Heart right ventricle (tissue), 16 donors: ENCODE measurements at regions not wholly inside any gene's neighbourhood (a gene's known extent, or its start where the extent isn't known, plus 50 kb on each side); places are given as distances from the start of the nearest gene placed in this dataset.

Experiments used
- ATAC-seq, 8 donors: fragments of 200-7000 bp; cut with Tn5 transposase; one replicate each; pipeline ENCODE4 v1.9.1; 2020; ENCODE audit warnings: mild to moderate bottlenecking in 8 of 8, moderate library complexity in 8 of 8, moderate number of reproducible peaks in 1 of 8
- DNase-seq, 2 donors: peaks; one replicate each; pipeline ENCODE4 v3.0.0-alpha.2; 2020
- H3K27ac ChIP-seq, 10 donors: fragments of 200-600 bp; sonication (generic) in 2 of 10; one replicate each; pipeline versions ENCODE4 v1.5.0 to v1.8.0; 2020 to 2022; ENCODE audit warnings: mild to moderate bottlenecking in 3 of 10
- H3K27me3 ChIP-seq, 7 donors: fragments of 200-600 bp; one replicate each; pipeline ENCODE4 v1.8.0; 2021 to 2022; ENCODE audit warnings: mild to moderate bottlenecking in 2 of 7
- H3K36me3 ChIP-seq, 9 donors: fragments of 200-600 bp; sonication (generic) in 1 of 9; one replicate each; pipeline versions ENCODE4 v1.5.0 to v1.8.0; 2020 to 2022; ENCODE audit warnings: mild to moderate bottlenecking in 2 of 9
- H3K4me1 ChIP-seq, 9 donors: fragments of 200-600 bp; sonication (generic) in 1 of 9; one replicate each; pipeline versions ENCODE4 v1.5.0 to v1.8.0; 2020 to 2022; ENCODE audit warnings: mild to moderate bottlenecking in 4 of 9
- H3K4me3 ChIP-seq, 10 donors: fragments of 200-600 bp; sonication (generic) in 2 of 10; one replicate each; pipeline versions ENCODE4 v1.5.0 to v1.8.0; 2020 to 2022; ENCODE audit warnings: mild to moderate bottlenecking in 7 of 10, moderate library complexity in 2 of 10
- H3K9me3 ChIP-seq, 11 donors: fragments of 200-600 bp in 10 of 11; sonication (generic) in 2 of 11; one replicate each; pipeline versions ENCODE4 v1.5.0 to v1.8.0; 2013 to 2022; ENCODE audit warnings: mild to moderate bottlenecking in 2 of 11, control low read depth in 1 of 11, moderate library complexity in 1 of 11
- WGBS, 2 donors: extraction: QIAGEN DNeasy Blood & Tissue Kit; methylation state at CpG; one replicate each; pipeline ENCODE4 v1.1.7; 2013; ENCODE audit warnings: inconsistent platforms in 1 of 2; 5-methylcytosine and 5-hydroxymethylcytosine counted together
- intact Hi-C, 10 donors: fragments of 100-400 bp; cut with DNase I; formaldehyde crosslinking; loops; one replicate each; pipeline versions ENCODE4 v1.11.1 to v1.14.2; 2022
- TF ChIP-seq, protein P1 (sequence below), 9 donors: fragments of 200-600 bp; sonication (generic) in 2 of 9; IDR thresholded peaks; one replicate each; pipeline versions ENCODE4 v1.5.0 to v1.8.0; 2021 to 2022; ENCODE audit warnings: antibody characterized with exemption in 9 of 9, mild to moderate bottlenecking in 5 of 9, moderate library complexity in 1 of 9
- donor health status: Arrhythmogenic right ventricular cardiomyopathy.
- donor health status: ischemic (EF 13 %, LVEDD 7.1; RV severe dilation, severe dysfunction).
- donor health status: healthy with polysubstance abuse.
- donor health status: DM: no; HTN: yes; CAD: no.
- donor health status: DM: no; HTN: no; CAD: no.
- donor health status: ischemic (EF 25% LVEDD 6.9; RV normal size, moderate dysfunction).
- donor health status: ischemic (EF 25% LVEDD 5.7; RV mildly dilated, moderate dysfunction).
- donor health status: healthy.
- donor health status: DM: yes; HTN: yes; CAD: no.
- donor health status: Ischemic cardiomyopathy.
- donor health status: ischemic (EF 35%, LVEDD 5.7; RV mildly dilated, moderate dysfunction).
- donor health status: nonischemic (EF 11% LVEDD 7.7; RV severe dilation, severe dysfunction).
- donor health status: DM: yes; HTN: yes; CAD: no.
- donor health status: PGD.
- donor health status: ischemic (EF 29% LVEDD 5.4; RV normal size, mild dysfunction).
- donor health status: nonischemic (EF 23%, LVEDD 6.1; RV moderate dilation, normal function).

DNA sequence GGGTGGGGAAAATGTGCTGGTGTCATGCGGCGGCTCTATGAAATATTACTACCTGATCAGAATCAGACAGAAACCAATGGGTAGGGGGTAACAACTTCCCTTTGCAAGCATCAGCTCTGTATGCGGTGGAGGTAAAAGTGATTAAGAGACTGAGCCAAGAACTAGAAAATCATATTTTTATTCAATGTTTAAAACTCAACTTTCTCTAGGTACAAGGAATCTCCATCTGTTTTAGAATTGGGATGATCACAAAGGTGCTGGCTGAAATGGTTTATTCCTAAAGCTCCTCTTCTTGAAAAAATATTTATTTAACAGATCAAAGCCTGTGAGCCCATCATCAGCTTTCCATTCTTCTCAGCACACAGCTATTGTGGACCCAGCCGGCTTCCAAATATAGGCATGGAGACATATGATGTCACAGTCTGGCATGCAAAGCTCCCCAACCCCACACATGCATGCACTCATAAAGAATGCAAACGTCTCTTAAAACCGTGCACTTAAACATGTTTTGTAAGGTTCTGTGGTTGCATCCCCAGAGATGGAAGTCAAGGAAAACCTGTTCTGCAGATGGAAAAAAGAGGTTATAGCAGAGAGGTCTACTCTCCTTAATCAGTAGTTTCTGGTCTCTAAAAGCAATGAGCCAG lies 126.0 kb downstream of the SKIDA1 start:
- no peak overlapping the region for H3K27ac ChIP-seq
- TF ChIP-seq, protein P1, sequence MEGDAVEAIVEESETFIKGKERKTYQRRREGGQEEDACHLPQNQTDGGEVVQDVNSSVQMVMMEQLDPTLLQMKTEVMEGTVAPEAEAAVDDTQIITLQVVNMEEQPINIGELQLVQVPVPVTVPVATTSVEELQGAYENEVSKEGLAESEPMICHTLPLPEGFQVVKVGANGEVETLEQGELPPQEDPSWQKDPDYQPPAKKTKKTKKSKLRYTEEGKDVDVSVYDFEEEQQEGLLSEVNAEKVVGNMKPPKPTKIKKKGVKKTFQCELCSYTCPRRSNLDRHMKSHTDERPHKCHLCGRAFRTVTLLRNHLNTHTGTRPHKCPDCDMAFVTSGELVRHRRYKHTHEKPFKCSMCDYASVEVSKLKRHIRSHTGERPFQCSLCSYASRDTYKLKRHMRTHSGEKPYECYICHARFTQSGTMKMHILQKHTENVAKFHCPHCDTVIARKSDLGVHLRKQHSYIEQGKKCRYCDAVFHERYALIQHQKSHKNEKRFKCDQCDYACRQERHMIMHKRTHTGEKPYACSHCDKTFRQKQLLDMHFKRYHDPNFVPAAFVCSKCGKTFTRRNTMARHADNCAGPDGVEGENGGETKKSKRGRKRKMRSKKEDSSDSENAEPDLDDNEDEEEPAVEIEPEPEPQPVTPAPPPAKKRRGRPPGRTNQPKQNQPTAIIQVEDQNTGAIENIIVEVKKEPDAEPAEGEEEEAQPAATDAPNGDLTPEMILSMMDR (IDR thresholded peaks at IDR 0.05): no peak
- H3K36me3 ChIP-seq: no peaks in the 10 kb centered on the region
- peaks cover 0 to 14% (median 0%) of the 10 kb centered on the region in 11 donors for H3K9me3 ChIP-seq
- ATAC-seq (no peak), DNase-seq (no peak)
- no peak overlapping the region for H3K4me3 ChIP-seq
- peaks cover 0 to 26% (median 5%) of the 10 kb centered on the region in 9 donors for H3K4me1 ChIP-seq
- intact Hi-C loops: no loop called here
- 44 to 50% methylated on average over 6 of the region's 6 CpGs for WGBS, 2 donors
- H3K27me3 ChIP-seq: no peaks in the 10 kb centered on the region

DNA sequence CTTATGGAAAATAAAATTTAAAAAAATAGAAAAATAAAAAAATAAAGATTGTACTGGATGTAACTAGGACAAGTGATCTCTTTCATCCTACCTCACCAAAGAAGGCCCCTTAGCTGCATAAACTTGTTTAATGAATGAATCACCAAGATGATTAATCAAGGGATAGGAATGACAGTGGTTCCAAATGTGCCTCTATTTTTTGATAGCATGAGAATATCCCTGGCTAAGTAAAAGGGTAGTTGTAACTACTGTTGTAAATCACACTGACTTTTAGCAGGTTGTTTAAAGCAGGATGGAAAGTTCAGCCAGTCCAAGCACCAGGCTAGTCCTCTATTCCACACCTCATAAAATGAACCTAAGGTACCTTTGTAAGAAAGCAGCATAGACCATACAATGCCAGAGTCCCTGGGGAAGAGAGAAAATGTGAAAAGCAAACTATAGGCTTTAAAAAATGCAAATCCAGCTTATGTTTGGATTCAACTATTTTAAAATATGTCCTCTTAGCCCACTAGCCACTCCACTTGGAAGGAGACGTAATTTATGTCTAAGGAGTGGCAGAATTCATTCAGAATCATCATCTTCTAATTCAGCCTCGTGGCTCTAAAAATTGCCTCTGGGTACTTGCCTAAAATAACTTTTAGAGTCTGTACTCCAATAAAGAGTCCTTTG lies 126.8 kb downstream of the SKIDA1 start:
- Histone ChIP-seq H3K4me3 (no peak overlapping the region), H3K36me3 (no peaks in the 10 kb centered on the region), H3K27ac (no peak overlapping the region), H3K9me3 (peaks cover 0 to 14% (median 0%) of the 10 kb centered on the region in 11 donors), H3K4me1 (peaks cover 0 to 26% (median 5%) of the 10 kb centered on the region in 9 donors), H3K27me3 (no peaks in the 10 kb centered on the region)
- 51 to 70% methylated on average over 2 of the region's 2 CpGs for WGBS, 2 donors
- intact Hi-C loops: no loop called here
- TF ChIP-seq, protein P1 (IDR thresholded peaks at IDR 0.05): no peak
- ATAC-seq (no peak), DNase-seq (no peak)

DNA sequence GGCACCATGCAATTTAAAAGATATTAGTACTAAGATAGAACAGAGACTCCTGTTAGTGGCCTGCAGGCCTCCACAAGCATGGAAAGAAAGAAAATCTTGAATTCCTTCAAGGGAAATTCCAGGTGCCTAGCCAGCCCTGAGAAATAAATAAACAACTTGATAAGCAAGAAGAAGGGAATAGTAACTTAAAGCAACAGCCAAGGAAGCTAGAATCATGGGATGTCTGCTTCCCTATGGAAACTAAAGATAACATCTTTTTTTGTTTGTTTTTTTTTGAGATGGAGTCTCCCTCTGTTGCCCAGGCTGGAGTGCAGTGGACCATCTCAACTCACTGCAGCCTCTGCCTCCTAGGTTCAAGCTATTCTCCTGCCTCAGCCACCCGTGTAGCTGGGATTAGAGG lies 128.6 kb downstream of the SKIDA1 start:
- Histone ChIP-seq H3K27ac (no peak overlapping the region), H3K9me3 (peaks cover 0 to 14% (median 0%) of the 10 kb centered on the region in 11 donors), H3K36me3 (no peaks in the 10 kb centered on the region), H3K4me1 (peaks cover 0 to 12% (median 0%) of the 10 kb centered on the region in 9 donors), H3K27me3 (no peaks in the 10 kb centered on the region), H3K4me3 (no peak overlapping the region)
- 77 to 81% methylated on average over 1 of the region's 1 CpG for WGBS, 2 donors
- no peak for ATAC-seq
- intact Hi-C loops: no loop called here
- no peak for DNase-seq
- TF ChIP-seq, protein P1 (IDR thresholded peaks at IDR 0.05): no peak

DNA sequence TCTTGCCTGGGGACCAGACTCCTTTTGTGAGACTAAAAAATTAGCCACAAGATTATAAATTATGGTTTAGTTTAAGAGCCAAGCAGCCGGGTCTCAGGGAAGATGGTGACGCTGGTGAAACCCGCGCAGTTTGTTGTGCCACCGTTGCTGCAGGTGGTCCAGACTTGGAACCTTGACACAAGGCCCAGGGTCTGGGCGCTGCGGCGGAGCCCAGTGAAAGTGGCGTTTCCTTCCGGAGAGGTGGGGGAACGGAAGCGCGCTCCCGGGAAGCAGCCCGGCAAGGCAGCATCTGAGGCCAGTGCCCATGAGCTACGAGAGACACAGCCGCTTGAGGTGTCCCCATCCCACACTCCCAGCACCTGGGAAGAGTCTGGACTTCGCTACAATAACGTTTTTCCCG lies 131.6 kb downstream of the SKIDA1 start:
- 90 to 92% methylated on average over 20 of the region's 20 CpGs for WGBS, 2 donors
- H3K36me3 ChIP-seq: no peaks in the 10 kb centered on the region
- H3K9me3 ChIP-seq: peaks cover 0 to 14% (median 0%) of the 10 kb centered on the region in 11 donors
- peaks cover 0 to 3% (median 0%) of the 10 kb centered on the region in 7 donors for H3K27me3 ChIP-seq
- TF ChIP-seq, protein P1 (IDR thresholded peaks at IDR 0.05): no peak
- ATAC-seq (no peak), DNase-seq (no peak)
- H3K27ac ChIP-seq: no peak overlapping the region
- H3K4me1 ChIP-seq: peaks cover 0 to 3% (median 0%) of the 10 kb centered on the region in 9 donors
- H3K4me3 ChIP-seq: no peak overlapping the region
- intact Hi-C loops: no loop called here
